Type B pancreatic cell (in vitro differentiated cells): ENCODE measurements at regions not wholly inside any gene's neighbourhood (a gene's known extent, or its start where the extent isn't known, plus 50 kb on each side); places are given as distances from the start of the nearest gene placed in this dataset.

ENCODE experiments used
- DNase-seq: peaks from one replicate; pipeline ENCODE4 v3.0.0; 2021; ENCODE audit warnings: mixed read lengths; ENCODE audit not compliant: unreplicated experiment; ENCODE audit errors: extremely low spot score
- H3K27ac Mint-ChIP-seq: 2 replicates; pipeline ENCODE4 v1.8.0; 2021; ENCODE audit warnings: mild to moderate bottlenecking, mixed read lengths
- H3K27me3 Mint-ChIP-seq: 2 replicates; pipeline ENCODE4 v1.8.0; 2021; ENCODE audit warnings: mixed read lengths
- H3K36me3 Mint-ChIP-seq: 2 replicates; pipeline ENCODE4 v1.8.0; 2021; ENCODE audit warnings: mixed read lengths
- H3K4me1 Mint-ChIP-seq: one replicate; pipeline ENCODE4 v1.8.0; 2021; ENCODE audit warnings: mixed read lengths; ENCODE audit not compliant: unreplicated experiment
- H3K4me3 Mint-ChIP-seq: 2 replicates; pipeline ENCODE4 v1.8.0; 2021; ENCODE audit warnings: mild to moderate bottlenecking, mixed read lengths
- H3K9me3 Mint-ChIP-seq: 2 replicates; pipeline ENCODE4 v1.8.0; 2021; ENCODE audit warnings: mixed read lengths
- TF ChIP-seq, protein P1 (sequence below): fragments of 200-600 bp; sonication (generic); conservative IDR thresholded peaks from 2 replicates; pipeline ENCODE4 v1.5.0; 2021; ENCODE audit warnings: antibody characterized with exemption, mild to moderate bottlenecking

- Mint-ChIP-seq H3K27ac (no peak overlapping the region), H3K4me1 (peaks cover 10% of the 10 kb centered on the region), H3K9me3 (no peaks in the 10 kb centered on the region), H3K4me3 (no peak overlapping the region), H3K27me3 (peaks cover 4% of the 10 kb centered on the region), H3K36me3 (no peaks in the 10 kb centered on the region)
- DNase-seq, result no peak
- TF ChIP-seq, protein P1, sequence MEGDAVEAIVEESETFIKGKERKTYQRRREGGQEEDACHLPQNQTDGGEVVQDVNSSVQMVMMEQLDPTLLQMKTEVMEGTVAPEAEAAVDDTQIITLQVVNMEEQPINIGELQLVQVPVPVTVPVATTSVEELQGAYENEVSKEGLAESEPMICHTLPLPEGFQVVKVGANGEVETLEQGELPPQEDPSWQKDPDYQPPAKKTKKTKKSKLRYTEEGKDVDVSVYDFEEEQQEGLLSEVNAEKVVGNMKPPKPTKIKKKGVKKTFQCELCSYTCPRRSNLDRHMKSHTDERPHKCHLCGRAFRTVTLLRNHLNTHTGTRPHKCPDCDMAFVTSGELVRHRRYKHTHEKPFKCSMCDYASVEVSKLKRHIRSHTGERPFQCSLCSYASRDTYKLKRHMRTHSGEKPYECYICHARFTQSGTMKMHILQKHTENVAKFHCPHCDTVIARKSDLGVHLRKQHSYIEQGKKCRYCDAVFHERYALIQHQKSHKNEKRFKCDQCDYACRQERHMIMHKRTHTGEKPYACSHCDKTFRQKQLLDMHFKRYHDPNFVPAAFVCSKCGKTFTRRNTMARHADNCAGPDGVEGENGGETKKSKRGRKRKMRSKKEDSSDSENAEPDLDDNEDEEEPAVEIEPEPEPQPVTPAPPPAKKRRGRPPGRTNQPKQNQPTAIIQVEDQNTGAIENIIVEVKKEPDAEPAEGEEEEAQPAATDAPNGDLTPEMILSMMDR, result no peak
These were observed 120.7 kb upstream of the FHL2 start for GRCh38 chr2:105519516-105519915.

DNA sequence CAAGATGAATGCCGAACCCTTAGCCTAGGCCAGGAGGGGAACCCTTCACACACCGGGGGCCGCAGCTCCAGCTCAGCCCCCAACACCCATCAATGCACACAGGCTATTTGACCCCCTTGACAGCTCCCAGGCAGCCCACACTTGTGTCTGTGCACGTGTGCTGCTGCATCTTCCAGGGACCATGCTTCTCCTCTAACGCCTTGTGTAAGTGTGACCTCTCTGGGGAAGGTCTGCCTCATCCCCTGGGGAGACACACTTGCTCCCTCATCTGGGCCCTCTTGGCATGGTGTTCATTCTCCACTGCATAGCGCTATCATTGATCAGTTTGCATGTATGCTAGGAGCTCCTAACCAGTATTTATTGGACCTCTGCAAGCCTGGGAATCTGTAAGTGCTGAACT lies 120.0 kb upstream of the FHL2 start:
- TF ChIP-seq, protein P1, result no peak
- Mint-ChIP-seq H3K36me3 (no peaks in the 10 kb centered on the region), H3K27me3 (peaks cover 8% of the 10 kb centered on the region), H3K4me3 (no peak overlapping the region), H3K9me3 (no peaks in the 10 kb centered on the region), H3K4me1 (peaks cover 10% of the 10 kb centered on the region), H3K27ac (no peak overlapping the region)
- no peak for DNase-seq

- DNase-seq, result no peak
- Mint-ChIP-seq H3K27me3 (peaks cover 12% of the 10 kb centered on the region), H3K9me3 (no peaks in the 10 kb centered on the region), H3K27ac (no peak overlapping the region), H3K36me3 (no peaks in the 10 kb centered on the region), H3K4me1 (peaks cover 10% of the 10 kb centered on the region), H3K4me3 (no peak overlapping the region)
- TF ChIP-seq, protein P1, result no peak
These were observed 119.2 kb upstream of the FHL2 start for GRCh38 chr2:105517814-105518705.

GRCh38 chr2:105515581-105516415 lies 116.9 kb upstream of the FHL2 start:
- Mint-ChIP-seq H3K4me1 (peaks cover 6% of the 10 kb centered on the region), H3K36me3 (no peaks in the 10 kb centered on the region)

GRCh38 chr2:105514576-105514975 lies 115.7 kb upstream of the FHL2 start:
- H3K27ac Mint-ChIP-seq, result no peak overlapping the region
- H3K4me1 Mint-ChIP-seq, result peaks cover 6% of the 10 kb centered on the region
- no peak for DNase-seq
- H3K36me3 Mint-ChIP-seq, result no peaks in the 10 kb centered on the region
- peaks cover 21% of the 10 kb centered on the region for H3K27me3 Mint-ChIP-seq
- TF ChIP-seq, protein P1, result no peak
- H3K4me3 Mint-ChIP-seq, result no peak overlapping the region
- H3K9me3 Mint-ChIP-seq, result peaks cover 6% of the 10 kb centered on the region

More at GRCh38 chr2:105515581-105516415, 116.9 kb upstream of the FHL2 start:
- TF ChIP-seq, protein P1, result no peak
- H3K4me3 Mint-ChIP-seq, result no peak overlapping the region
- no peak overlapping the region for H3K27ac Mint-ChIP-seq
- peaks cover 21% of the 10 kb centered on the region for H3K27me3 Mint-ChIP-seq
- H3K9me3 Mint-ChIP-seq, result peaks cover 6% of the 10 kb centered on the region
- no peak for DNase-seq
